Loucy (cell line): ENCODE measurements at regions not wholly inside any gene's neighbourhood (a gene's known extent, or its start where the extent isn't known, plus 50 kb on each side); places are given as distances from the start of the nearest gene placed in this dataset.

Experiments used
- CTCF ChIP-seq: fragments of 200-600 bp; sonication (generic); conservative IDR thresholded peaks from 2 replicates; pipeline ENCODE4 v1.5.1; 2014; ENCODE audit warnings: mild to moderate bottlenecking, antibody characterized with exemption, low read length
- EZH2phosphoT487 ChIP-seq: fragments of 200-600 bp; IDR thresholded peaks from 2 replicates; pipeline ENCODE4 v1.6.1; 2018; ENCODE audit warnings: antibody characterized with exemption, mild to moderate bottlenecking, moderate library complexity, borderline replicate concordance

DNA sequence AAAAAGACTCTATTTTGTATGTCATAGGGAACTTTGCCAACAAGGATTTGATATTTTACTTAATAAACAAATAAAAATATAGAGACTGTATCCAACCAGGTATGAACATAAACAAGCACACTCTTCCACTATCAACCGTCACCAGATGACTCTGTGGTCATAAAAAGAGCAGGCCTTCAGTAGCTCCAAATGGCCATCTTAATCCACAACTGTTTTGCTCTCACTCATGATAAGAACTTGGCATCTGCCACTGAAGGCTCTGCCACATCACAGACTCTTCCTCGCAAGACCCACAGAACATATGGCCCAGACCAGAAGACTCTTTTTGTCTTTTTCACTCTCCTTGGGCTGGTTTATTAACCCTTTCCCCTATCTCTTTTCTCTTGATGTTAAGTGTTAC, 98.7 kb upstream of the POM121L12 start:
- no peak for TF ChIP-seq CTCF
- no peak for TF ChIP-seq EZH2phosphoT487
